Mucosa of descending colon (tissue), 3 donors: ENCODE measurements at regions not wholly inside any gene's neighbourhood (a gene's known extent, or its start where the extent isn't known, plus 50 kb on each side); places are given as distances from the start of the nearest gene placed in this dataset.

Source experiments
- ATAC-seq: fragments of 200-7000 bp; cut with Tn5 transposase; one replicate; pipeline ENCODE4 v1.9.1; 2020; ENCODE audit warnings: mild to moderate bottlenecking, moderate library complexity
- DNase-seq, 3 donors: peaks; one replicate each; pipeline ENCODE4 v3.0.0-alpha.2; 2020
- H3K36me3 ChIP-seq: fragments of 200-600 bp; one replicate; pipeline ENCODE4 v1.8.0; 2021; ENCODE audit warnings: low read depth, mild to moderate bottlenecking
- H3K4me1 ChIP-seq: fragments of 200-600 bp; one replicate; pipeline ENCODE4 v1.8.0; 2021; ENCODE audit warnings: low read depth, mild to moderate bottlenecking
- H3K4me3 ChIP-seq: fragments of 200-600 bp; one replicate; pipeline ENCODE4 v1.8.0; 2021; ENCODE audit warnings: mild to moderate bottlenecking
- H3K9me3 ChIP-seq: fragments of 200-600 bp; one replicate; pipeline ENCODE4 v1.8.0; 2021; ENCODE audit warnings: mild to moderate bottlenecking
- intact Hi-C, 2 donors: fragments of 100-400 bp; cut with DNase I in 1 of 2; cut with micrococcal nuclease in 1 of 2; formaldehyde crosslinking; loops; one replicate each; pipeline versions ENCODE4 v1.11.0 to v1.11.1; 2022; cut with DNase I, micrococcal nuclease
- TF ChIP-seq, protein P1 (sequence below): fragments of 200-600 bp; IDR thresholded peaks from one replicate; pipeline ENCODE4 v1.8.0; 2022; ENCODE audit warnings: antibody characterized with exemption, mild to moderate bottlenecking
- donor health status: DM: no; HTN: no; CAD: no; lungs with moderate emphysema.
- donor health status: DM: no; HTN: no; CAD: no.
- donor health status: DM: no; HTN: yes; CAD: no.

DNA sequence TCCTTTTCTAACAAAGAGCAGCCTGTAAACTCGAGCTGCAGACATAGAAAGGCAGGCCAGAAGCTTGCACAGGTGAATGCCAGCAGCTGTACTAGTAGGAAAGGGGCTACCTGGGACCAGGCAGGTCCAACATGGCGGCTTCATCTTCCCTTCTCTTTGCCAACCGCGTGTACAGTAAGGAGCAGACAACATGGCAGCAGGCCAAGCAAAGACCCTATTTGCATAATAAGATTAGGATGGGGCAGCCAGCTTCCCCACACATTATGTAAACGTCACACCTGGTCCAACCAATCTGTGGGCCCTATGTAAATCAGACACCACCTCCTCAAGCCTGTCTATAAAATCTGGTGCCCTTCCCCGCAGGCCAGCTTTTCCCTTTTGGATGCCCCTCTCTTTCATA, 1186.5 kb upstream of the AUTS2 start:
- Histone ChIP-seq H3K9me3 (peaks cover 10% of the 10 kb centered on the region), H3K4me3 (no peak overlapping the region), H3K36me3 (no peaks in the 10 kb centered on the region), H3K4me1 (no peaks in the 10 kb centered on the region)
- TF ChIP-seq, protein P1, sequence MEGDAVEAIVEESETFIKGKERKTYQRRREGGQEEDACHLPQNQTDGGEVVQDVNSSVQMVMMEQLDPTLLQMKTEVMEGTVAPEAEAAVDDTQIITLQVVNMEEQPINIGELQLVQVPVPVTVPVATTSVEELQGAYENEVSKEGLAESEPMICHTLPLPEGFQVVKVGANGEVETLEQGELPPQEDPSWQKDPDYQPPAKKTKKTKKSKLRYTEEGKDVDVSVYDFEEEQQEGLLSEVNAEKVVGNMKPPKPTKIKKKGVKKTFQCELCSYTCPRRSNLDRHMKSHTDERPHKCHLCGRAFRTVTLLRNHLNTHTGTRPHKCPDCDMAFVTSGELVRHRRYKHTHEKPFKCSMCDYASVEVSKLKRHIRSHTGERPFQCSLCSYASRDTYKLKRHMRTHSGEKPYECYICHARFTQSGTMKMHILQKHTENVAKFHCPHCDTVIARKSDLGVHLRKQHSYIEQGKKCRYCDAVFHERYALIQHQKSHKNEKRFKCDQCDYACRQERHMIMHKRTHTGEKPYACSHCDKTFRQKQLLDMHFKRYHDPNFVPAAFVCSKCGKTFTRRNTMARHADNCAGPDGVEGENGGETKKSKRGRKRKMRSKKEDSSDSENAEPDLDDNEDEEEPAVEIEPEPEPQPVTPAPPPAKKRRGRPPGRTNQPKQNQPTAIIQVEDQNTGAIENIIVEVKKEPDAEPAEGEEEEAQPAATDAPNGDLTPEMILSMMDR, result no peak
- DNase-seq (no peak), ATAC-seq (no peak)
- intact Hi-C loops, result no loop called here

DNA sequence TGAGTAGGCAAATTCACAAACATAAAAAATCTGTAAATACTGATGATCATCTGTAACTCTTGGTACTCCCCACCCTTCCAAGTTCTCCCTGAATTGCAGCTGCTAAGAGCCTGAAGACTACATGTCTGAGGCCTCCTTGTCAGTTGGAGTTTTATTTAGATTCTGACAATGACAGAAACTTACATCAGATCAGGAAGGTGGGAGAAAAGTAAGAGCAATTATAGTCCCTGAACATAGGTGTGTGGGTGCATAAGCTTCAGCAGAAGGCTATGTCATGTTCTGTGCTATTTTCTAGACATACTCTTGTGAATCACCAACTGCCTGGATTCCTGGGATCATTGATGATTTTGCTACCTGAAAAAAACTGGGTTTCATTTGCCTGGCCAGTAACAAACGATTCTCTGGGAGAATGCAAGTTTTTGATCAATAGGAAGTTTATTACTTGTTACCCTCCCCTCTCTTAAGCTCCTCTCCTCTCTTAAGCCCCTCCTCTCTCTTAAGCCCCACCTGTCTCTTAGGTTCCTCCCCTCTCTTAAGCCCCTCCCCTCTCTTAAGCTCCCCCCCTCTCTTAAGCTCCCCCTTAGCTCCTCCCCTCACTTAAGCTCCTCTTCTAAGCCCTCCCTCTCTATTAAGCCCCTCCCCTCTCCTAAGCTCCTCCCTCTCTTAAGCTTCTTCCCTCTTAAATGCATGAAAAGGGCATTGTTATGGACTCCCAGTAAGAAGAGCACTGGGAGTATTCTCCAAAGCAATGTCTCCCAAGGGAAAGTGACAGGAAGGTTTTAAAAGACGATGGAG, 1183.4 kb upstream of the AUTS2 start:
- intact Hi-C loops, result no loop called here
- ATAC-seq, result no peak
- TF ChIP-seq, protein P1, result no peak

DNA sequence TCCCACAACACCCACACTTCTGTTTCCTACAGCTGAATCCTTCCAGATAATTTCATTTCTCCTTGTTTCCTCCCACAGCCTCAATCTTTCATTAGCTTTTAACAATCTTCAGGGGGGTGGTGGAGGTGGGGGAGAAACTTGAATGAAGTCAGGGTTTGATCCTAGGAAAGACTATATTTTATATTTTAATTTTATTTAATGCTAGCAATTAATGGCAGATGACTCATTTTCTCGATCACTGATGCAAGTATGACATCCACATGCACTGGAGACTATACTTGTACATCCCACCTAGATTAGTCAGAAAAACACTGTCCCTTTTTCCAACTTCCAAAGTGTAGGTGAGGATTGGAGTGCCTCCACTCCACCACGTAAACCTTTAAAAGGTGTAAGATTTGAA, 1181.3 kb upstream of the AUTS2 start:
- Histone ChIP-seq H3K4me3 (no peak overlapping the region), H3K4me1 (no peaks in the 10 kb centered on the region), H3K9me3 (peaks cover 28% of the 10 kb centered on the region), H3K36me3 (no peaks in the 10 kb centered on the region)
- intact Hi-C loops, result no loop called here
- TF ChIP-seq, protein P1, result no peak
- ATAC-seq (no peak), DNase-seq (no peak)

More for the DNA sequence above, 1183.4 kb upstream of the AUTS2 start:
- Histone ChIP-seq H3K9me3 (peaks cover 14% of the 10 kb centered on the region), H3K4me3 (no peak overlapping the region), H3K36me3 (no peaks in the 10 kb centered on the region), H3K4me1 (no peaks in the 10 kb centered on the region)
- no peak for DNase-seq

DNA sequence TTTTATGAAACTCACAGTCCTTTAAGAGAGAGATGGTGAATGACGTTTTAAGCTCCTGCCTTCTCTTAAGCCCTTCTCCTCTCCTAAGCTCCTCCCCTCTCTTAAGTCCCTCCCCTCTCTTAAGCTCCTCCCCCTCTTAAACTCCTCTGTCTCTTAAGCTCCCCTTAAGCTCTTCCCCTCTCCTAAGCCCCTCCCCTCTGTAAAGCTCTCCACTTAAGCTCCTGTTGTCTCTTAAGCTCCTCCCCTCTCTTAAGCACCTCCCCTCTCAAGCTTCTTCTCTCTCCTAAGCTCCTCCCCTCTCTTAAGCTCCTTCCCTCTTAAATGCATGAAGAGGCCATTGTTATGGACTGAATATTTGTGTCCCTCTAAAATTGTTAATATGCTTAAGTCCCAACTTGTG, 1180.6 kb upstream of the AUTS2 start:
- Histone ChIP-seq H3K4me3 (no peak overlapping the region), H3K4me1 (no peaks in the 10 kb centered on the region)
- TF ChIP-seq, protein P1, result no peak

DNA sequence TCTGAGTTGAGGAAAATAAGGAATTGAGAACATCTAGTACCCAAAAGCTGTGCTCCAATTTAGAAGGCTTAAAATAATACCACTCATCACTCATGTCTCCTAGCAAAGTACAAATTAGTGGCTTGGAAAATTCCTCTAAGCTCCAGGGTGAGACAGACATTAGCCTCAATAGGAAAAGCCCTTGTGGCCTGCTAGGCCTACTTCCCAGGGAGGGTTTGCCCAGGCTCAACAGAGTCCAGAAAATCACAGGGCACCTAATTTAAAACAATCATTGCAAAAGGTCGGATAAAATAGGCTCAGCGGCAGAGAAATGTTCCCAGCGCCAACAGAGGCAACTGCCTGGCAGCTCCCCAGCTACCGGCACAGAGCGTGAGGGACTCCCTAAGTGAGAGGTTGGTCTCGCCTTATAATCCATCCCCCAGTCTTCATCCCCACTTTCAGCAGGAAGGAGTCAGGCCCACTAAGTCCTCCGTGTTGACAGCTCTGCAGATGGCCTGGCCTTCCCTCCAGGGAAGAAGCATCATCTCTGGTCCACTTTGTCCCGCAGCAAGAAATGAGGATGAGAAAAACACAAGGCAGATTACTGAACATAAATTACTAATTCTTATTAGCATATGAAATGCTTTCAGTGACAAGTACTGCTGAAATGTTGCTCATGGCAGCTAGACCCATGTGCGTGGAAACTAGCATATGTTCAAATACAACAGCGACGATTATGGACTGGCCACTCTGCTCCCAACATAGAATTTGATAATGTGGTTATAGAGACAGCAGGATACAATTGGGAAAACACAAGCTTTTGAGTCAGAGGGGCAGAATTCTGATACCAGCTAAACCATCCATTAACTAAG, 1177.7 kb upstream of the AUTS2 start:
- Histone ChIP-seq H3K4me3 (no peak overlapping the region), H3K36me3 (no peaks in the 10 kb centered on the region), H3K4me1 (no peaks in the 10 kb centered on the region), H3K9me3 (peaks cover 19% of the 10 kb centered on the region)
- ATAC-seq (no peak), DNase-seq (no peak)
- intact Hi-C loops, result no loop called here
- TF ChIP-seq, protein P1, result no peak

More for the DNA sequence above, 1180.6 kb upstream of the AUTS2 start:
- Histone ChIP-seq H3K36me3 (no peaks in the 10 kb centered on the region), H3K9me3 (peaks cover 28% of the 10 kb centered on the region)
- intact Hi-C loops, result no loop called here
- no peak for ATAC-seq
- DNase-seq, result no peak
